ENCODE measurements at regions not wholly inside any gene's neighbourhood (a gene's known extent, or its start where the extent isn't known, plus 50 kb on each side); places are given as distances from the start of the nearest gene placed in this dataset.
"Not testable (repeated sequence)": the region's sequence is repeated elsewhere in the genome, so short reads cannot be mapped to it uniquely, and the experiment has no call there.

DNA sequence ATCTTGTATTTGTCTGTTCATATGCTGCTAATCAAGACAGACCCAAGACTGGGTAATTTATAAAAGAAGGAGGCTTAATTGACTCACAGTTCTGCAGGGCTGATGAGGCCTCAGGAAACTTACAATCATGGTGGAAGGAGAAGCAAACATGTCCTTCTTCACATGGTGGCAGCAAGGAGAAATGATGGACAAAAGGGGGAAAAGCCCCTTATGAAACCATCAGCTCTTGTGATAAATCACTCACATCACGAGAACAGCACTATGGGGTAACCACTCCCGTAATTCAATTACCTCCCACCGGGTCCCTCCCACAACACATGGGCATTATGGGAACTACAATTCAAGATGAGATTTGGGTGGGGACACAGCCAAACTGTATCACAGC lies 117.0 kb downstream of the TTC6 start:
- DNase-seq = not testable (repeated sequence)

GRCh38 chr14:37712976-37713431 lies 117.6 kb downstream of the TTC6 start:
- DNase-seq = no peak

GRCh38 chr14:37720131-37720530 lies 124.7 kb downstream of the TTC6 start:
- DNase-seq = no peak

- no peak for DNase-seq
Observed at GRCh38 chr14:37721976-37722659, 126.7 kb downstream of the TTC6 start.

DNA sequence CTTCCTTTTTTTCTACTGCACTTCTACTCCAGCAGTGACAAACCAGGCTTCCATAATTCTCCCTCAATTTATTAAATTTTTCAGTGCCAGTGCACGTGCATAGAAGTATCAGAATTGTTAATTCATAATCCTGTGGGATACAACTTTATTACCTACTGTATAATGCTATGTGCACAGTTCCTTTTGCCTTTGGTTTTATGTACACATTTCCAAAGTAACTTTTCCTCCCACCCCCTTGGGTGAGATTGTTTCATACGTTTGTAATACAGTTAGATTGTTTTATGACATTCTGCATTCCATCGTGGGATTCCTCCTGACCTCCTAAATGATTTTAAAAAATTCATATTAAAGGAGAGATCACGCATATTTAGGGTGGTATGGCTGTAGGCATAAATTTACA lies 128.1 kb downstream of the TTC6 start:
- DNase-seq = no peak

DNA sequence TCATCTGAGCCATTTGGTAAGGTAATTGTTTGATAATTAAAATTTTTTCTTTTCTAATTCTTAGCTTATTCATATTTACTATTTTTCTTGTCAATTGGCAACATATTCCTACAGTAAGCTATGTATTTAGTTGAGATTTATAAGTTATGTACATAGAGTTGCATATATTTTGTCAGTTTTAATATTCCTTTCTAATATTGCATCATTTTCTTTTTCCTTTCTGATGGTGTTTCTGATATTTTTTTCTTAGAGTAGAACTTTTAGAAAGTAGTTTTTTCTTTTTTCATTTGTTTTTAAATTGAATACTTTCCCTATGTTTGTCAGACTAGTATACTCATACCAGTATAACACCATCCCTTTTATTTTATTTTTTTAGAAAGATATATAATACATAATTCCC lies 131.3 kb downstream of the TTC6 start:
- no peak for DNase-seq

DNA sequence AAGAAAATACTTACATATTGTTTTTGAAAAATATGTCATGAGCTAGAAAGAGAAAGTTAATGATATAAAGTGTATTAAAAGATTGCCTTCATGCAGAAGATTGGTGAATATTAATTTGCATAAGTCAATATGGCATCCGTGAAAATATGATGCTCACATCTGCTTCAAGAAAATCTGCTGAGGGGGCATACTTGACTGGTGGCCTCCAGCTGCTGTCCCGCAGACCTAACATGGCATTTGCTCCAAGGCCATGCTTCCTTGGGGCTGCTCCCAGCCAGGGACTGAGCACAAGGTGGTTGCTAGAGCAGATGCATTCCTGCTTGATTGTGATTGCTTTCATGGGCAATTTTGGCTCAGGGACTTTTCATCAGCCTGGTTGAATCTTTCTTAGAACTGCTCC lies 133.8 kb downstream of the TTC6 start:
- DNase-seq = no peak

- no peak for DNase-seq
Observed at GRCh38 chr14:37731094-37731493, 135.7 kb downstream of the TTC6 start.

DNA sequence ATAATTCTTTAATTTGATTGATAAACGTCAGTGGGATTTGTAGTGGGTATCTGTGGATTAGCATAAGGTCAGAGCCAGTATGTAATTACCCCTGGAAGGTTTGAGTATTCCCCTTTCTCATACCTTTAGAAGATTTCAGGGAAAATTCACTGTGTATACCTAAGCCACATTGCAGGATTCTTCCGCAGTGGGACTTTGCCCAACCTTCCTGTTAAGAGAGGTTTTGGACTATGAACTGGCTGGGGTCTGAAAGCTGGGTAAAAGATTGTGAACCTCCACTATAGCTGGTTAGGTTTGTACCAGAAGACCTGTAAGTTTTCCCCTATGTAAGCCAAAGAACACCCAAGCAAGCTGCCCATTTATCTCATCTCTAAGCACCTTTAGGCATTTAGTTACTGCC lies 150.2 kb downstream of the TTC6 start:
- no peak for DNase-seq

DNA sequence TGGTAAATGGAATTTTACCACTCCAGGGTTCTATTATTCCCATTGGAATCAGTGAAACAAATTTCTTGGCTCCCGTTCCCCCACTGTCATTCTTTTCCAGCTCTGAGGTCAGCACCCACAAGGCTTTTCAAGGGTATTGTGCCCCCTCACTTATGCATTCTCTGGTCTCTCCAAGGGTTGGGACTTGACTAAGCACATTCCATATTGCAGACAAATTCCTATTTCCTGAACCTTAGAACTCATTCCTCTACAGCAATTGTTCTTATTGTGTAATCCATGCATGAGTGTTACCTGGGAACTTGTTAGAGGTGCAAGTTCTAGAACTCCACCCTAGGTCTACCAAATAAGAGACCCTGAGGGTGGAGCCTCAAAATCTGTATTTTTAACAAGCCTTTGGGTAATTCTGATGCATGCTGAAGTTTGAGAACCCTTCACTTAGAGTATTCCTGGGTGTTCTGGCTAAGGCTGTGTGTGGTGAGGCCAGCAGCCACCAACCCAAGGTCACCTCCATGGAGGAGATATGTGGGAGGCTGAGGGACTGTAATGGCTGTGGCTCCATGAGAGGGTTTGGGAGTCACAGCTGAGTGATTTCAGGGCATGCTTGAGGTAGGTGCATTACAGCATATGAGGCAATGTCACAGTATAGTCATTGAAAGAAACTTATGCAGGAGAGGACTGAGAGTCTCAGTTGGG lies 150.9 kb downstream of the TTC6 start:
- DNase-seq = no peak

GRCh38 chr14:37753459-37753858 lies 158.0 kb downstream of the TTC6 start:
- no peak for DNase-seq

DNA sequence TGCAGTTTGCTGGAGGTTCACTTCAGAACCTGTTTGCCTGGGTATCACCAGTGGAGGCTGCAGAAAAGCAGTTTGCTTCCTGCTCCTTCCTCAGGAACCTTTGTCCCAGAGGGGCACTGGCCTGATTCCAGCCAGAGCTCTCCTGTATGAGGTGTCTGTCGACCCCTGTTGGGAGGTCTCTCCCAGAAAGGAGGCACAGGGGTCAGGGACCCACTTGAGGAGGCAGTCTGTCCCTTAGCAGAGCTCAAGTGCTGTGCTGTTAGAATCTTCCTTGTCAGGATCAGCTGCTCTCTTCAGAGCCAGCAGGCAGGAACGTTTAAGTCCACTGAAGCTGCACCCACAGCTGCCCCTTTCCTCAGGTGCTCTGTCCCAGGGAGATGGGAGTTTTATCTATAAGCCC lies 164.8 kb downstream of the TTC6 start:
- DNase-seq = not testable (repeated sequence)

DNA sequence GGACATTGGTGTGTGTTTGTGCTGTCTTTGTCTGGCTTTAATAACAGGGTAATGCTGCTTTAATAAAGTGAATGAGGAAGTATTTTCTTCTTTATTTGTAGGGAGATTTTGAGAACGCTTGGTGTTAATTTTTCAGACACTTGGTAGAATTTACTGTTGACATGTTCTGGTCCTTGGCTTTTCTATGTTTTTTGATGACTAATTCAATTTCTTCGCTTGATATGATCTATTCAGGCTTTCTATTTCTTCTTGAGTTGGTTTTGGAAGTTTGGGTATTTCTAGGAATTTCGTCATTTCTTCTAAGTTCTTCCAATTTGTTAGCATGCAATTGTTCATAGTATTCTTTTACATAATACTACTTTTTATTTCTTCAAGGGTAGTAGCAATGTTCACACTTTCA lies 167.8 kb downstream of the TTC6 start:
- DNase-seq = no peak

DNA sequence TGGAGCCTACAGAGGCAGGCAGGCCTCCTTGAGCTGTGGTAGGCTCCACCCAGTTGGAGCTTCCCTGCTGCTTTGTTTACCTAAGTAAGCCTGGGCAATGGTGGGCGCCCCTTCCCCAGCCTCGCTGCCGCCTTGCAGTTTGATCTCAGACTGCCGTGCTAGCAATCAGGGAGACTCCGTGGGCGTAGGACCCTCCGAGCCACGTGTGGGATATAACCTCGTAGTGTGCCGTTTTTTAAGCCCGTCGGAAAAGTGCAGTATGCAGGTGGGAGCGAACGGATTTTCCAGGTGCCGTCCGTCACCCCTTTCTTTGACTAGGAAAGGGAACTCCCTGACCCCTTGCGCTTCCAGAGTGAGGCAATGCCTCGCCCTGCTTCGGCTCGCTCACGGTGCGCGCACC lies 176.9 kb downstream of the TTC6 start:
- DNase-seq = not testable (repeated sequence)

DNA sequence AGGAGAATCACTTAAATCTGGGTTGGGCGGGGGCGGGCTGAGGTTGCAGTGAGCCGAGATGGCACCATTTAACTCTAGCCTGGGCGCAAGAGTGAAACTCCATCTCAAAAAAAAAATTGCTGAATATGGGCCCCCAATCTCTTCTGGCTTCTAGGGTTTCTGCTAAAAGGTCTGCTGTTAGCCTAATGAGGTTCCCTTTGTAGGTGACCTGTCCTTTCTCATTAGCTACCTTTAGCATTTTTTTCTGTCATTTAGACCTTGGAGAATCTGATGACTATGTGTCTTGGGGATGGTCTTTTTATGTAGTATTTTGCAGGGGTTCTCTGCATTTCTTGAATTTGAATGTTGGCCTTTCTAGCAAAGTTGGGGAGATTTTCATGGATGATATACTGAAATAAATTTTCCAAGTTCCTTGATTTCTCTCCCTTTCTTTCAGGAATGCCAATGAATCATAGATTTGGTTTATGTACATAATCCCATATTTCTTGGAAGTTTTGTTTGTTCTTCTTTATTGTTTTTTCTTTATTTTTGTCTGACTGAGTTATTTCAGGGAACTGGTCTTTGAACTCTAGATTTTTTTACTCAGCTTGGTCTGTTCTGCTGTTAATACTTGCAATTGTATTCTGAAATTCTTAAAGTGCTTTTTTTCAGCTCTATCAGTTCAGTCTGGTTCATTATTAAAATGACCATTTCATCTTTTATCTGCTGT lies 181.5 kb downstream of the TTC6 start:
- no peak for DNase-seq

GRCh38 chr14:37778135-37778943 lies 182.9 kb downstream of the TTC6 start:
- no peak for DNase-seq

GRCh38 chr14:37779480-37779879 lies 184.1 kb downstream of the TTC6 start:
- no peak for DNase-seq

GRCh38 chr14:37780731-37781130 lies 185.3 kb downstream of the TTC6 start:
- not testable (repeated sequence) for DNase-seq

DNA sequence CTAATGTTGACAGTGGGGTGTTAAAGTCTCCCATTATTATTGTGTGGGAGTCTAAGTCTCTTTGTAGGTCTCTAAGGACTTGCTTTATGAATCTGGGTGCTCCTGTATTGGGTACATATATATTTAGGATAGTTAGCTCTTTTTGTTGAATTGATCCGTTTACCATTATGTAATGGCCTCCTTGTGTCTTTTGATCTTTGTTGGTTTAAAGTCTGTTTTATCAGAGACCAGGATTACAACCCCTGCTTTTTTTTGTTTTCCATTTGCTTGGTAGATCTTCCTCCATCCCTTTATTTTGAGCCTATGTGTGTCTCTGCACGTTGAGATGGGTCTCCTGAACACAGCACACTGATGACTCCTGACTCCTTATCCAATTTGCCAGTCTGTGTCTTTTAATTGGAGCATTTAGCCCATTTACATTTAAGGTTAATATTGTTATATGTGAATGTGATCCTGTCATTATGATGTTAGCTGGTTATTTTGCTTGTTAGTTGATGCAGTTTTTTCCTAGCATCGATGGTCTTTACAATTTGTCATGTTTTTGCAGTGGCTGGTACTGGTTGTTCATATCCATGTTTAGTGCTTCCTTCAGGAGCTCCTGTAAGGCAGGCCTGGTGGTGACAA lies 188.9 kb downstream of the TTC6 start:
- DNase-seq = not testable (repeated sequence)

DNA sequence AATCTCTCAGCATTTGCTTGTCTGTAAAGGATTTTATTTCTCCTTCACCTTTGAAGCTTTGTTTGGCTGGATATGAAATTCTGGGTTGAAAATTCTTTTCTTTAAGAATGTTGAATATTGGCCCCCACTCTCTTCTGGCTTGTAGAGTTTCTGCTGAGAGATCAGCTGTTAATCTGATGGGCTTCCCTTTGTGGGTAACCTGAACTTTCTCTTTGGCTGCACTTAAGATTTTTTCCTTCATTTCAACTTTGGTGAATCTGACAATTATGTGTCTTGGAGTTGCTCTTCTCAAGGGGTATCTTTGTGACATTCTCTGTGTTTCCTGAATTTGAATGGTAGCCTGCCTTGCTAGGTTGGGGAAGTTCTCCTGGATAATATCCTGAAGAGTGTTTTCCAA lies 189.4 kb downstream of the TTC6 start:
- not testable (repeated sequence) for DNase-seq

DNA sequence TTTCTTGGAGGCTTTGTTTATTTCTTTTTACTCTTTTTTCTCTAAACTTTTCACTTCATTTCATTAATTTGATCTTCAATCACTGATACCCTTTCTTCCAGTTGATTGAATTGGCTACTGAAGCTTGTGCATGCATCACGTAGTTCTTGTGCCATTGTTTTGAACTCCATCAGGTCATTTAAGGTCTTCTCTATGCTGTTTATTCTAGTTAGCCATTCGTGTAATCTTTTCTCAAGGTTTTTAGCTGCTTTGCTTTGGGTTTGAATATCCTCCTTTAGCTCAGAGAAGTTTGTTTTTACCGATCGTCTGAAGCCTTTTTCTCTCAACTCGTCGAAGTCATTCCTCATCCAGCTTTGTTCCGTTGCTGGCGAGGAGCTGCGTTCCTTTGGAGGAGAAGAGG lies 189.9 kb downstream of the TTC6 start:
- not testable (repeated sequence) for DNase-seq

- not testable (repeated sequence) for DNase-seq
Observed at GRCh38 chr14:37786114-37786625, 190.7 kb downstream of the TTC6 start.

All from activated T-cell treated with anti-CD3 and anti-CD28 coated beads for 4 hours (primary cell).